Dedifferentiated amniotic fluid mesenchymal stem cell (primary cell): ENCODE measurements at regions not wholly inside any gene's neighbourhood (a gene's known extent, or its start where the extent isn't known, plus 50 kb on each side); places are given as distances from the start of the nearest gene placed in this dataset.
"Not testable (repeated sequence)": the region's sequence is repeated elsewhere in the genome, so short reads cannot be mapped to it uniquely, and the experiment has no call there.

Experiments used
- DNase-seq: peaks from one replicate; pipeline ENCODE4 v3.0.0-alpha.2; 2016; ENCODE audit errors: extremely low spot score

DNA sequence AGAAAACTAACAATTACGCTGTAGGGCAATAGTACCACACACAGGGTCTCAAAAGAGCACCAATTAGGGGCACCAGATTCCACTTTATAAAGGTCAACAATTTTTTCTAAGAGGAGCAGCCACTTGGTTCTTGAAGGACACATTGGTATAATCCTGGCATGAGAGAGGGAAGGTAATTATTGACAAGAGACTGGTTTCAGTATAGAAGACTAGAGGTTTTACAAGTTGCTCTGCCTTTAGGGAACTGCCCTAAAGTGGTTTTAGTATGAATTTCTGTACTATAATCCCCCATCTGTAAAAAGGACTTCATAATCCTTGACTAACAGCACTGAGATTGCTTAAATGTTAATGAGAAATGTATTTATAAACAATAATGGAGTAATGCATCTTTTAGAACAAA is 648.5 kb upstream of the PTBP2 start:
- DNase-seq: no peak

DNA sequence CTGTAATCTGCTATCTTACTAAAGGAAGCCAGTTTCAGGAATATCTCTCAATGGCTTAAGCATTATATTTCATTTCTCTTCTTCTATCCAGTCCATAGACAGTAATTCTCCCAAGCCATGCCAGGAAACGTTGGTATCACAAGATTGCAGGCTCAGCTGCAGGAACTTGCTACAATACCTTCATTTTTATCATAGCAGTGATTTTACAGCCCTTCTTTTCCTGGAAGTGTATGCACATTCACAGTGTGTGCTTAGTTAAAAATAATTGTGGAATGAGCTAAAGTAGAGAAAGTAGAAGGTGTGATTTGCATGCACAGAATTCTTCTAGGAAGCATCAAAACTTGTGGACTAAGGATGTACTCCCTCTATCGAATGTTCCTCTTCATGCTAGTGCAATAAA is 647.2 kb upstream of the PTBP2 start:
- no peak for DNase-seq

DNA sequence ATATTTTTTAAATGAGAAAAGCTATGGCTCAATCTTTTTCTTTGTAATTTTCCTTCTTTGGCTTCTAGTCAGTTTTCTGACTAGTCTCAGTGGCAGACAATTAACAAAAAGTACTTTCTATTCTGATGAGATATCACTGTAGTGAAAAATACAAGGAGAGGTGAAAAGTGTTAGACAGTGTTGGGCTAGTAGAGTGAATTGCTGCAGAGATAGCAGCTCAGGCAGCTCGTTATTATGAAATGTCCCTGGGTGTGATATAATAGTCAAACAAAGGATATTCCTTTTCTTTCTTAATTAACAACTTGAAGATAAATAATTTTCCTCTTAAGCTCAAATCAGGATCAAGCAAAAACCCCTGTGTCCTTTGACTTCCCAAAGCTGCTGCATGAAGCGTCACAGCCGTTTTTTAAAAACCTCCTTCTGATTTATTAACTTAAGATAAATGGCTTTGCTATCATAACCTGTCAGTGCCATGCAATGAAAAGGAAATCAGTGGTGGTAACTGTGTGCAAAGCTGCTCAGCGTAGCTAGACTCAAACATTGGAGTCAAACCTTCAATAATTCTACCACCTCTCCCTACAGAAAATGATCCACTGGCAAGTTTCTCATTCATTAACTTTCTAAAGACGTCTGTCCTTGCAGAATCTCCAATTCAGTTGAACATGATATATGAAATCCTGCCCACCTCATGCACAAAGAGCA is 646.6 kb upstream of the PTBP2 start:
- DNase-seq: no peak

DNA sequence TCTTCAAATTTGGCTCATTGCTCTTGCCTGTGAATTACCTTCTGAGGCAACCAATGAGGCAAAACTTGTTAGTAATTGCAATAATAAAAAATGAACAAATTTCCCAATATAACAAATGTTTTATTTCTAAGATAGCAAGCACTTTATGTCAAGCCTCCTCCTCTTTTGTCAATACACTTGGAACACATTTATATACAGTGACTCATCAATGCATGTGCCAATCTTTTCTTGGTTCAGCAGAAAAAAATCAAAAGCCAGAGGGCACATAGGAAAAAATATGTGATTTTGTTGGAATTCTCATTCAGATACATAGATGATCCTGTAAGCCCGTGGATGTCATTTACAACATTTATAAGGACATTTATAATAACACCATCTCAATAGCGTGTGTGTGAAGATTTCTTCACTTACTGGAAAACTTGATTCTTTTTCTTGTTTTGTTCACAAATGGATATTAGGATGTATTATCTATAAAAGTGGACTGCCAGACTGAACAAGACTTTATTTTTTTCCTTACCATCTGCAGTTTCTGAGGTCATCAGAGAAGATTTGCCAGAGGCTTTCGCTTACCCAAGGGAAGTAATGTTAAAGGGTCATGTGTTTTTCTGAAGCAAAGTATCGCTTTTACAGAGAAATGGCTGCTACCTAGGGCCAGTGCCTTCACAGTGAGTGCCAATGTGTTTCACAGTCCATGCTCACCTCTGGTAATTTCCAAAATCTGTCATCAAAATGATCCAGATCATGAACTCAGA is 645.7 kb upstream of the PTBP2 start:
- no peak for DNase-seq

DNA sequence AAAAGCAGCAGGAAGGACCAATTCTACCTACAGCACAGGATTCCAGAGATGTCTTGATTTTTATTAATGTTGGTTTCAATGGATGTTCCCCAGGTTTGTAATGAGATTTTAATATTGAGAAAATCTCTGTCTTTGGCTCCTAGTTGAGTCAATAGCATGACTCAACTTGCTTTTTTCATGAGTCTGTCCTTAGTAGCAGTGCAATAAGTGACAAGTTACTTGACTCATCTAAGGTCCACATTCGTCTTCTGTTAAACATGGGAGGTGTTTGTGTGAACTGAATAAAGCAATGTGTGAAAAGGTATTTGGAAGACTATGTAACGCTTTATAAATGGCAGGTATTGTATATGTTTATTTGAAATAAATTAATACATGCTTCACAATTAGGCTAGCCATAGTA is 645.0 kb upstream of the PTBP2 start:
- no peak for DNase-seq

DNA sequence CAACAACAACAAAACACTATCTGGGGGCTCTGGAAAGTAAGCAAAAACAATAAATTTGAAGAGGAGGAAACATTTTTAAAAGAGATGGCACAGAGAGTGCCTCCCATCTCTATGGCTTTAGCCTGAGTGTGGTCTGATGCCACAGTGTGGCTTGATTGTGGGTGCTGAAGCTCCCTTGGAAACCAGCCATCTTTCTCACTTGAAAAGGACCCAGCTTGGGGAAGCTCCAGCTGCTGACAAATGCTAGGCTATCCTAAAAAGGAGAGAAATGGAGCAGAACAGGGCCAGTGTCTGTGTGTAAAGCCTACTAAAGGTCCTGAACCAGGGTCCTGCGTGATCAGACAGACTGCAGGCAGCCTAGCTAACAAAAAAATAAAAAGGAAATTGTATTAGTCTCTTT is 642.0 kb upstream of the PTBP2 start:
- DNase-seq: no peak

DNA sequence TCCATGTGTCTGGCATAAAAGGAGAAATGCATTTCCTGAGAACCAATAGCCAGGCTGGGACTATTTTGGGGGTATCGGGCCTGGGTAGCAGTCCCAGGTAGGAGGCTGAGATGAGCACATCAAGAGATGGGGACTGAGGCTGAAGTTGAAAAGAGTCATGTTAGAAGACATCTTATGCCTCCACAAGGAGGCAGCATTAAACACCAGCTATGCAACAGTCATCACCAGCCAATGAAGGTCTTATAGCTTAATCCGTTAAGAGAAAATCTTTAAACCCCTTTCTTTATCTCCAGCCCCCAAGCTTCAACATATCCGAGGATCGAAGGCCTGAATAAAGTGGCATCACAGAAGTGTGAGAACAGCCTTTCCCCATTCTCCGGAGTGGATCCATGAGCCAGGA is 640.7 kb upstream of the PTBP2 start:
- DNase-seq: no peak

DNA sequence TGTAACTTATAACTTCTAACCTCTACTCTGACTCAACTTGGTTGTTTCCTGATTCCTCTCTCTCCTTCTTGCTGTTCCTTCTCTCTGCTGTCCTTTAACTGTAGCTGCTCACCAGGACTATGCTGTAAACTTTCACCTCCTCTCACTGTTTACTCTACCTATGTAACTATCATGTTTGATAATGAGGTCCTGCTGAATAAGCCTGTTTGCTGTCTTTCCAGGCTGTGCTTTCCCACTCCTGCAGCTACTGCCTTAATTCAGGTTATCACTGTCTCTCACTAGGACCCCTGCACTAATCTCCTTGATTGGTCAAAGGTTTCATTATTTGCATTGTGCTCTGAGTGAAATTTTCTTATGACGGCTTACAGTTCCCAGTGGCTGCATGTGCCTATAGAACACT is 633.9 kb upstream of the PTBP2 start:
- DNase-seq: no peak

DNA sequence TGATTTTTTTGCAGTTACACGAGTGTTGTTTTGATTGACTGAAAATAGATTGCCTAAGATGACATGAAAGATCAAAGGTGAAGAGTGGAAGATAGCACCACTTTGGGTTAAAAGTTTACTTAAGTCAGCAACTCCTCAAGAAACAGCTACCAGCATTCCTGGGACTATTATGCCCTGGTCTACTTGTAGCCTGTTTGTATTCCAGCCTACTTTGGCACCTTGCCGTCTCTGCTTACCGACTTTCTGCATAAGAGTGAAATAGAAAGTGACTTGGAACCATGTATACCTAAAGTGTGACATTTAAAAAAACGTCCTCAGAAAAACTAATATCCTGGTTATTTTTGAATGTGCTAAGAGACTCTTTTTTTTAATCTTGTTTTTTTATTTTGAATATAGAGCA is 631.5 kb upstream of the PTBP2 start:
- no peak for DNase-seq

DNA sequence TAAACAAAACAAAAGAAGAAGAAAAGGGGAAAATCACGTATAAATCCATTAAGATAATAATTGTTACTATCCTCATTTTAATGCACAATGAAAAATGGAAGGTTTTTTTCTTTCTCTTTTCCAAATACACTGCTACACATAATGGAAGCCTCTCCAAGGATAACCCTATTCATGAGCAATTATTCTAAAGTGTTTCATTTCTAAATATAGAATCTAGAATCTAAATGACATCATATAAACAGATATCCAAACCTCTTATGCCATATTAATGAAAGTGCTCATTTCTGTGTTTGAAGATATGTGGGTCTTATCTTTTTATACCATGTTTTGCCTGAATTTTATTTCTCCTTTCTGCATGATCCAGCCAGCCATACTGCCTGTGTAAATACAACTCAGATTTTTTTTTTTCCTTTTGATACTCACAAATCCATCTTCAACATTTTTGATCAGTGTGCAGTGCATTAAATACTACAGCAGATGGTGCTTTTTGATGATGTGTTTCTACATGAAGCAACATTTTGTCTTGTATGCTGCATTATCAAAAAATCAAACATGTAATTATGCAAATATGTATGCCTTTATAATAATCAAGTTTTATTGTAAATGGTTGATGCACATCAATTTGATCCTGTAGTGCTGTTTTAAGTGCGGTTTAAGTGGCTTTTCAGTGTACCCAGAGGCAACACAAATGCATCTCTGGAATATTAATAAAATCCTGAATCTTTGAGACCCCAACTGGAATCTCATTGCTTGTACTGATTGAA is 625.6 kb upstream of the PTBP2 start:
- DNase-seq: no peak

DNA sequence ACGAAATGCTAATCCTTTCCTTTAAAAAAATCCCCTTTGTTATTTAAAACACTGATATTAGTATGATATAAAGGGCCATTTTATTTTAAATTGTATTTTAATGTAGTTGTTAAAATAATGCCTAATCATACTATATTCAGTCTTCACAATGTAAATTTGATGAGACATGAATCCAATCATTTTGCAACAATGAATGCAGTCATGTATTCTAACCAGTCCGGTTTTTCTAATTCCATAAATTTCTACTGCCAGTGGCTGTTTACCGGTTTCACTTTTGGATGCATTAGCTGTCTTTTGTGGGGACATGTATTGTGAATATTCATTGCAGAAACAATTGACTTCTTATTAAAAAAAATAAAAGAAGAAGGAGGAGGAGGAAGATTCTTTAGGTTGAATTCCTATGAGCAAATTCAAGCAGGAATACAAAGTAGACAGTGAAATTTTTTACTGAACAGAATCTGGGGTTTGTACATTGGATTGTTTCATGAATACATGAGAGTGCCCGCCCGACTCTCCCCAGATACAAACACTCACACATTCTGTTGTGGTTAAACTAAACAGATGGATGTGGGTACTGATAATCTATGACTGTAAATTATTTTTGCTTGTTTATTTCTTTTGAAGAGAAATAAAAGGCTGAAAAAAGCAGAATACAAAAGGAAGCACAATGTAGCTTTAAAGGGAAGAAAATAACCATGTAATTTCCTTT is 624.8 kb upstream of the PTBP2 start:
- DNase-seq: no peak

DNA sequence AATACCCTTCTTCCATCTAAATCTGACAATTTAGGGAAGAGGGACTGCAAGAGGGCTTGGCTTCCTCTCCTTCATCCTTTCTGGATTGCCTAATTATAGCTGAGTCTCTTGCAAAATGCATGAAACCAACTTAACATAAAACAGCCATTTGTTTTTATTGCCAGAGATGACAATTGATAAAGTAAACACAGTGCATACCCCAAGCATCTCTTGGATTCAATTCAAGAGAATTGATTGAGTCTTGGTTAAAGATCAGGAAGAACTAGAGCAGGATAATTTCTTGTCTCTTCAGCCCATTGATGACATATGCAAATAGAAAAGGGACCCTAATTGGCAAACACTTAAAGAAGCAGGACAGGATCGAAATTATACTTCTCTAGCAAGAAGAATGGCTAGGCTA is 617.1 kb upstream of the PTBP2 start:
- no peak for DNase-seq

DNA sequence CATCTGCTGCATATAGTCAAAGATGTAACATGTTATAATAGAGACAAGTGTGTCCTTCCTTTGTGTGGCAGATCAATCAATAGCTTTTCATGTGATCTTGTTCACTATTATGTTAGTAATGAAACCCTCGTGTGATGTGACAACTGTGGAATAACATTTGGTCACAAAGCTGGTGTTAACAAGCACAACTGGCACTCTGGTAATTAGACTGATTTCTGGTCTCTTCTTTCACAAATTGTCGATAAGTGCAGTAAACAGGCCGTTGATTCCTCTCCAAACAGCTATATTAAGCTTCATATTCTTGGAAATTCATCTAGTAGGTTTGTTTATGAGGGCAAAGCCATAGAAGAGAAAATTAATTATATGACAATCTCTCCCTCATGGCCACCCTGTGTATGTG is 616.7 kb upstream of the PTBP2 start:
- no peak for DNase-seq

DNA sequence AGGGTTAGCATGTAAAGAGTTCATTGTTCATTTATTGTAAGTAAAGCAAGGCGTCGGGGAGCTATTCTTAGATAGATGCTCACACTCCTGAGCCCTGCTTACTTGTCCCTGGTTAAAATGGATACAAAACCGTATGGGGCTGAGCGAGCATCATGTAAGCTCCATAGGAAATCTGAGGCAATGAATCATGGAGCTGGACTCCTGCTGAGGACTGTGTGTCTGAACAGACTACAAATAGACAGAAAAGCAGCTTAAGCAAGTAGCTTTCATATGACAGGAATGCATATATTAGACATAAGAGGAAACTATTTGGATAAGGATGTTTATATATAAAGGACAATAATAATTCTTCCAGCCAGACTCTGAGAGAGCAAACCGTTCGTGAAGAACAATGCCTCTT is 604.9 kb upstream of the PTBP2 start:
- no peak for DNase-seq

DNA sequence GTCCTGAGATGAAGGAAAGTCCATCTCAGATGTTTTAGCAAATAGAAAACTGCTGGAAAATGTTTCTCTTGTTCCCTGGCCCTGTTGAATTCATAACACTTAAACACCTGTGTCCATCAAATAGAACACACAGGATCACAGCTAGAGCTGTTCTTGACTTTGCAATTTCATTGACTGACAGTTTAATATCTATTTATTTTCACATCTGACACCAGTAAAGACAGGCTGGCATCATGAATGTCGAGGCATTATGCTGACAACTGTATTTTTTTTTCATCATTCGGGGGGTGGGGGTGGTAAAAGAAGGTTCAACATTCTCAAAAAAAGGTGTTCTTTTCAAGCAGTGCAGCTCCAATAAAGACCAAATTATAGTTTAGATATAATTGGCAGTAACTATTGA is 591.2 kb upstream of the PTBP2 start:
- no peak for DNase-seq

DNA sequence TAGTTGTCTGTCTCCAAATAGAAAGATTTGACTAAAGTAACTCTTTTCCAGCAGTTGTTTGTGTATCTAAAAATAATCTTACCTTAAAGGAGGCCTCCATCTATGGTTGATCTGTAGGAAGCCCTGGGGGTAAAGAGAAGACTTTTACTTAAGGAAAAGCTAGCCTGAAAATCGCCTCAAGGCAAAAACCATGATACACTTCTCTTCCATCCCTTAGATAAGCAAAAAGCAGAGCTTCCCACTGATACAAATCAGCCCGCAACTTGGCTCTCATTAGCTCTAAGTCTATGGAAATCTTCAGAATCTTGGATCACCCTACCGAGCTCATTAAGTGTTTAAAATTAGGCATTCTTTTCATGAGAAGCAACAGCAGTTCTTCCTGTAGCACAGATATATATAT is 576.9 kb upstream of the PTBP2 start:
- DNase-seq: no peak

DNA sequence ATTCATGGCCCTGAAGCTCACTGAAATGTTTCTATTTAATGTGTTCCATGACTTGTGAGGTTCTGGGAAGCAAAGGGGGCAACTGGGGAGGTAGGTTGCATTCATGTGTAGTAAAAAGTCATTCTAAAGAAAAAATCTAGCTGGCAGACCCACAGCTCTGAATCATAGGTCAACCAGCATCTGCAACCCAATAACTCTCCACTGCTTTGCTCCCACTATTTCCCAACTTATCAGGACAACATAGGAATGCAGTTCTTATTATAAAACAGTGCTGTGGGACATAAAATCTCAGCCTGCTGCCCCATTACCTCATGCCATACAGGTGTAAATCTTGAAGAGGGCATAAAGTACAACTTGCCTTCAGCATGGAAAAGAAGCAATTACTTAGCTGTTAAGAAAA is 576.1 kb upstream of the PTBP2 start:
- no peak for DNase-seq

DNA sequence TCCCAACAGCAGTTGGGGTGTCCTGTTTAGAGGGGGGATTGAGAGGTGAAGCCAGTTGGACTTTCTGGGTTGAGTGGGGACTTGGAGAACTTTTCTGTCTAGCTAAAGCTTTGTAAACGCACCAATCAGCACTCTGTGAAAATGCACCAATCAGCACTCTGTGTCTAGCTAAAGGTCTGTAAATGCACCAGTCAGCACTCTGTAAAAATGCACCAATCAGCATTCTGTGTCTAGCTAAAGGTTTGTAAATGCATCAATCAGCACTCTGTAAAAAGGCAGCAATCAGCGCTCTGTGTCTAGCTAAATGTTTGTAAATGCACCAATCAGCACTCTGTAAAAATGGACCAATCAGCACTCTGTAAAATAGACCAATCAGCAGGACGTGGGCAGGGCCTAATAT is 568.6 kb upstream of the PTBP2 start:
- not testable (repeated sequence) for DNase-seq

DNA sequence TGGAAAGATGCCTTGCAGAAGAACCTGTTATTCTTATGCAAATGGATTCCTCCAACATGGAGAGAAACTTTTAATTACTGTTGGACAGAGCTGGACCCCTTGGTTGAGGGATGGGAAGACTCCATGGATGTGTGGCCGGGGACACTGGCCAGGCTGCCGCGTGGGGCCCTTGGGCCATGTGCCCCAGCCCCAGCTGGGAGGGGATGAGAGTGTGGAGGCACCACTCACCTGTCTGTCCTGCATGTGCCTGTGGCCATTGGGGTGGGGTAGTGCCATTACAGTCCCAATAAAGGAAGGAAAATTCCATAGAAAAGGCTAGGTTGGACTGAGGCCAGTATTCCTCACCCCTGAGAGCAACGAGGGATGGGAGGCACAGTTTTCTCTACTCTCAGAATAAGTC is 564.5 kb upstream of the PTBP2 start:
- no peak for DNase-seq

DNA sequence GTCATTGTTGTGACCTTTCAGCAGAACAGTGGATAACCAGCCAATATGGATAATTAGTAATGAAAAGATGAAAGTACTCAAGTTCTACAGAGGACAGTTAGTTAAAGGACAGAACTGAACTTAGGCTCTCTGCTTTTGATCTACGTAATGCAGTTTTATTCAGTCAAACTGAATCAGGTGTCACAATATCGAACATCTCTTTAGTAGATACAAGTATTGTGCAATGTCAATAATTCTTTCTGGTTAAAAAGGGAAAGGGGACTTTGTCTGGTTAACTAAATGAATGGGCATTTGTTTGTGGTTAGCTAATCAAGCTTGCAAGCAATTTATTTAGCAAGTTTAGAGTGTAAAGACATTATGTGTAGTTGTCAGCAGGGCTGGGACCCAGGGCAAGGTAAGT is 562.2 kb upstream of the PTBP2 start:
- no peak for DNase-seq

DNA sequence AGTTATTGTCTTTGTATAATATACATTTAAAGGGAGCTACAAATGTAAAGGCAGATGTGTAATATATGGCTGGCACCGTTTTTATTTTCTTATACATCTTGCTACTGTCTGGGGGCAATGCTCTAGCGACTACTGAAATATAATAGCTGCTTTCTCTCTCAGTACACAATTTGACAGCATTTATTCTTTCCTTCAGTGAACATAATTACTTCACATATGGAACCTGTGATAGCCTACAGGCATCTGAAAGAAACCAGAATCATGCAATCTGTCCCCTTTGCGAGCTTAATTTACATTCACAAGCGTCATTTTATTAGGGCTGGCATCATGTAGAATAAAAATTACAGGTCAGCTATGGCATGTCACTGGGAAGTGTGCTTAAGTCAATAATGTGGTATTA is 557.5 kb upstream of the PTBP2 start:
- no peak for DNase-seq

DNA sequence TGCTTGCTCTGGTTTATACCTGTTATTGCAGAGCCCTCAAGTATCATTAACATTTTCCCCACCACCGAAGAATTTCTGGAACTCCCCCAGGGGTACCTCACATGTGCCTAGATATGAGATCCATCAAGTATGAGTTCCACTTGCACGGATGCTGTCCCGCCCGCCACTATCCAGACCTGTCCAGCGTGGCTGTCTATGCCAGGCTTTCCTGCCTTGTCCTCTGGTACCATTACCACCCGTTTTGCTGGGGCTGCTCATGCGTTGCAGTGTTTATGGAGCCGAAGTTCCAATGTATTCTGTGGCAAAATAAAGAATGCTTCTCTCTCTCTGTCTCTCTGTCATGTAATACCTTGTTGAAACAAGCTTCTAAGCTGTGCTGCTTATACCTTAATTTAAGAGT is 543.5 kb upstream of the PTBP2 start:
- DNase-seq: no peak
